Gastroesophageal sphincter (tissue), 3 donors: ENCODE measurements at regions not wholly inside any gene's neighbourhood (a gene's known extent, or its start where the extent isn't known, plus 50 kb on each side); places are given as distances from the start of the nearest gene placed in this dataset.
"Not testable (repeated sequence)": the region's sequence is repeated elsewhere in the genome, so short reads cannot be mapped to it uniquely, and the experiment has no call there.

Source experiments
- EP300 ChIP-seq: sonication (generic); formaldehyde crosslinking; IDR thresholded peaks from one replicate; pipeline ENCODE4 v1.6.1; 2017; ENCODE audit warnings: antibody characterized with exemption, mild to moderate bottlenecking
- TF ChIP-seq, protein P1 (sequence below), 4 experiments: fragments of 200-600 bp in 2 of 4; fragments of 450-650 bp in 2 of 4; sonication (generic) in 1 of 4; IDR thresholded peaks; one replicate each; pipeline ENCODE4 v1.5.1; 2017 to 2019; ENCODE audit warnings: antibody characterized with exemption in 4 of 4, mild to moderate bottlenecking in 2 of 4, moderate library complexity in 2 of 4

GRCh38 chr13:33672022-33672421 is 145.9 kb upstream of the RFC3 start:
- not testable (repeated sequence) for TF ChIP-seq EP300
- TF ChIP-seq, protein P1, sequence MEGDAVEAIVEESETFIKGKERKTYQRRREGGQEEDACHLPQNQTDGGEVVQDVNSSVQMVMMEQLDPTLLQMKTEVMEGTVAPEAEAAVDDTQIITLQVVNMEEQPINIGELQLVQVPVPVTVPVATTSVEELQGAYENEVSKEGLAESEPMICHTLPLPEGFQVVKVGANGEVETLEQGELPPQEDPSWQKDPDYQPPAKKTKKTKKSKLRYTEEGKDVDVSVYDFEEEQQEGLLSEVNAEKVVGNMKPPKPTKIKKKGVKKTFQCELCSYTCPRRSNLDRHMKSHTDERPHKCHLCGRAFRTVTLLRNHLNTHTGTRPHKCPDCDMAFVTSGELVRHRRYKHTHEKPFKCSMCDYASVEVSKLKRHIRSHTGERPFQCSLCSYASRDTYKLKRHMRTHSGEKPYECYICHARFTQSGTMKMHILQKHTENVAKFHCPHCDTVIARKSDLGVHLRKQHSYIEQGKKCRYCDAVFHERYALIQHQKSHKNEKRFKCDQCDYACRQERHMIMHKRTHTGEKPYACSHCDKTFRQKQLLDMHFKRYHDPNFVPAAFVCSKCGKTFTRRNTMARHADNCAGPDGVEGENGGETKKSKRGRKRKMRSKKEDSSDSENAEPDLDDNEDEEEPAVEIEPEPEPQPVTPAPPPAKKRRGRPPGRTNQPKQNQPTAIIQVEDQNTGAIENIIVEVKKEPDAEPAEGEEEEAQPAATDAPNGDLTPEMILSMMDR (IDR thresholded peaks at IDR 0.05): not testable (repeated sequence)
